IMR-90 (cell line): ENCODE measurements at regions not wholly inside any gene's neighbourhood (a gene's known extent, or its start where the extent isn't known, plus 50 kb on each side); places are given as distances from the start of the nearest gene placed in this dataset.

Source experiments
- ATAC-seq: fragments of 200-7000 bp; cut with Tn5 transposase; 2 replicates; pipeline ENCODE4 v1.9.1; 2020; ENCODE audit warnings: low read depth, mild to moderate bottlenecking, moderate library complexity
- BruUV-seq: library from RNA; stranded (reverse); fragments of 400-500 nt; replicated peaks from 2 replicates; lab custom pipeline; 2021; lab: Mats Ljungman, UMichigan
- CTCF ChIA-PET: fragments of 300-600 bp; formaldehyde crosslinking; extraction: SDS; loops from one replicate; lab custom pipeline; 2021; ENCODE audit warnings: antibody characterized with exemption; lab: Yijun Ruan, JAX
- POLR2A ChIA-PET: fragments of 300-600 bp; sonication (Branson Sonifier 250); formaldehyde crosslinking; loops from one replicate; lab custom pipeline; 2022; ENCODE audit warnings: antibody characterized with exemption; ENCODE audit not compliant: unreplicated experiment; lab: Charles Lee
- DNase-seq: peaks from one replicate; pipeline ENCODE4 v3.0.0; 2013
- H2AFZ ChIP-seq: replicated peaks from 2 replicates; pipeline ENCODE3; 2013; ENCODE audit warnings: low read length, mild to moderate bottlenecking; ENCODE audit not compliant: poor library complexity
- H2AK5ac ChIP-seq: 2 replicates; pipeline ENCODE4 v1.6.1; 2013; ENCODE audit warnings: low read depth, low read length, inconsistent platforms
- H2AK9ac ChIP-seq: replicated peaks from 2 replicates; pipeline ENCODE3; 2013; ENCODE audit warnings: mild to moderate bottlenecking, low read depth, low read length, moderate library complexity; ENCODE audit not compliant: poor library complexity
- H2BK120ac ChIP-seq: 2 replicates; pipeline ENCODE4 v1.6.1; 2013; ENCODE audit warnings: low read depth, low read length, inconsistent platforms
- H2BK15ac ChIP-seq: 3 replicates; pipeline ENCODE4 v1.6.1; 2013; ENCODE audit warnings: low read depth, low read length, inconsistent platforms
- H2BK20ac ChIP-seq: 2 replicates; pipeline ENCODE4 v1.6.1; 2013; ENCODE audit warnings: low read depth, mild to moderate bottlenecking, inconsistent platforms, low read length, moderate library complexity
- H2BK5ac ChIP-seq: 2 replicates; pipeline ENCODE4 v1.6.1; 2013; ENCODE audit warnings: mild to moderate bottlenecking, low read depth, low read length, inconsistent platforms; ENCODE audit not compliant: poor library complexity, severe bottlenecking
- H3K14ac ChIP-seq: replicated peaks from 2 replicates; pipeline ENCODE4 v1.6.1; 2013; ENCODE audit warnings: low read depth, low read length, inconsistent platforms
- H3K18ac ChIP-seq: 2 replicates; pipeline ENCODE4 v1.6.1; 2013; ENCODE audit warnings: low read depth, low read length, control low read depth
- H3K23ac ChIP-seq: 2 replicates; pipeline ENCODE4 v1.6.1; 2013; ENCODE audit warnings: low read depth, low read length, inconsistent platforms
- H3K27ac ChIP-seq: 2 replicates; pipeline ENCODE4 v1.5.1; 2013; ENCODE audit warnings: mild to moderate bottlenecking, control low read depth, low read length; ENCODE audit not compliant: insufficient read depth
- H3K27me3 ChIP-seq: 2 replicates; pipeline ENCODE4 v1.6.1; 2013; ENCODE audit warnings: low read length; ENCODE audit not compliant: control insufficient read depth, insufficient read depth
- H3K36me3 ChIP-seq: 2 replicates; pipeline ENCODE4 v1.6.1; 2013; ENCODE audit warnings: low read length, mixed read lengths; ENCODE audit not compliant: control insufficient read depth, insufficient read depth
- H3K4ac ChIP-seq: 2 replicates; pipeline ENCODE4 v1.6.1; 2013; ENCODE audit warnings: low read depth, low read length, inconsistent platforms
- H3K4me1 ChIP-seq: 2 replicates; pipeline ENCODE4 v1.6.1; 2013; ENCODE audit warnings: low read length, mixed read lengths; ENCODE audit not compliant: control insufficient read depth, insufficient read depth
- H3K4me2 ChIP-seq: 2 replicates; pipeline ENCODE4 v1.6.1; 2013; ENCODE audit warnings: low read depth, mild to moderate bottlenecking, control low read depth, low read length, moderate library complexity
- H3K4me3 ChIP-seq: 2 replicates; pipeline ENCODE4 v1.5.1; 2013; ENCODE audit warnings: low read depth, mild to moderate bottlenecking, control low read depth, low read length, moderate library complexity; ENCODE audit not compliant: insufficient read depth
- H3K56ac ChIP-seq: 2 replicates; pipeline ENCODE4 v1.6.1; 2013; ENCODE audit warnings: low read length, inconsistent platforms; ENCODE audit not compliant: insufficient read depth; ENCODE audit errors: extremely low read depth
- H3K79me1 ChIP-seq, 2 experiments: 2 replicates each; pipeline ENCODE4 v1.6.1; 2013; ENCODE audit warnings: low read length in 2 of 2, inconsistent platforms in 1 of 2, low read depth in 1 of 2
- H3K9ac ChIP-seq: 2 replicates; pipeline ENCODE4 v1.6.1; 2013; ENCODE audit warnings: low read depth, low read length, control low read depth
- H3K9me1 ChIP-seq: 2 replicates; pipeline ENCODE4 v1.6.1; 2013; ENCODE audit warnings: low read length, inconsistent platforms; ENCODE audit not compliant: insufficient read depth
- H3K9me3 ChIP-seq: 2 replicates; pipeline ENCODE4 v1.6.1; 2013; ENCODE audit warnings: low read length; ENCODE audit not compliant: control insufficient read depth, insufficient read depth
- H4K20me1 ChIP-seq: 2 replicates; pipeline ENCODE4 v1.6.1; 2013; ENCODE audit warnings: low read length, inconsistent platforms; ENCODE audit not compliant: insufficient read depth
- H4K5ac ChIP-seq: 2 replicates; pipeline ENCODE4 v1.6.1; 2013; ENCODE audit warnings: mild to moderate bottlenecking, low read depth, low read length, control low read depth
- H4K8ac ChIP-seq, 2 experiments: 2 replicates each; pipeline ENCODE4 v1.6.1; 2013; ENCODE audit warnings: low read depth in 2 of 2, low read length in 2 of 2, control low read depth in 1 of 2, inconsistent platforms in 1 of 2
- H4K91ac ChIP-seq: 2 replicates; pipeline ENCODE4 v1.6.1; 2013; ENCODE audit warnings: low read depth, low read length, inconsistent platforms; ENCODE audit not compliant: insufficient read depth
- BHLHE40 ChIP-seq: fragments of 150-350 bp; IDR thresholded peaks from 2 replicates; pipeline ENCODE4 v1.6.1; 2016; ENCODE audit warnings: mild to moderate bottlenecking, low read depth, low read length
- CEBPB ChIP-seq: IDR thresholded peaks from 2 replicates; pipeline ENCODE4 v1.6.1; 2012; ENCODE audit warnings: low read depth, low read length, improper control_type of control experiment
- CHD1 ChIP-seq: IDR thresholded peaks from 2 replicates; pipeline ENCODE4 v1.6.1; 2012; ENCODE audit warnings: low read depth, low read length, improper control_type of control experiment
- ELK1 ChIP-seq: fragments of 150-350 bp; IDR thresholded peaks from 2 replicates; pipeline ENCODE4 v1.6.1; 2016; ENCODE audit warnings: low read depth, mild to moderate bottlenecking, low read length, moderate library complexity, borderline replicate concordance
- FOS ChIP-seq: fragments of 150-350 bp; IDR thresholded peaks from 2 replicates; pipeline ENCODE4 v1.6.1; 2016; ENCODE audit warnings: low read depth, low read length
- MAFK ChIP-seq: IDR thresholded peaks from 2 replicates; pipeline ENCODE4 v1.6.1; 2012; ENCODE audit warnings: low read depth, low read length, improper control_type of control experiment
- MAZ ChIP-seq: IDR thresholded peaks from 2 replicates; pipeline ENCODE4 v1.6.1; 2012; ENCODE audit warnings: low read depth, mild to moderate bottlenecking, low read length, improper control_type of control experiment, moderate library complexity, borderline replicate concordance
- MXI1 ChIP-seq: IDR thresholded peaks from 2 replicates; pipeline ENCODE4 v1.6.1; 2012; ENCODE audit warnings: low read depth, mild to moderate bottlenecking, low read length, moderate library complexity, borderline replicate concordance
- NFE2L2 ChIP-seq: fragments of 150-350 bp; IDR thresholded peaks from 2 replicates; pipeline ENCODE4 v1.6.1; 2016; ENCODE audit warnings: low read depth, mild to moderate bottlenecking, low read length
- POLR2A ChIP-seq: IDR thresholded peaks from 2 replicates; pipeline ENCODE4 v1.6.1; 2012; ENCODE audit warnings: mild to moderate bottlenecking, low read depth, low read length
- RAD21 ChIP-seq: IDR thresholded peaks from 2 replicates; pipeline ENCODE4 v1.6.1; 2012; ENCODE audit warnings: low read length, improper control_type of control experiment
- RCOR1 ChIP-seq: IDR thresholded peaks from 2 replicates; pipeline ENCODE4 v1.6.1; 2012; ENCODE audit warnings: mild to moderate bottlenecking, low read length, improper control_type of control experiment; ENCODE audit not compliant: insufficient replicate concordance
- RFX5 ChIP-seq: IDR thresholded peaks from 2 replicates; pipeline ENCODE4 v1.8.0; 2012; ENCODE audit warnings: low read depth, mild to moderate bottlenecking, low read length, moderate library complexity
- SMC3 ChIP-seq: fragments of 150-350 bp; IDR thresholded peaks from 2 replicates; pipeline ENCODE4 v1.6.1; 2016; ENCODE audit warnings: low read depth, mild to moderate bottlenecking, antibody characterized with exemption, low read length, moderate library complexity
- USF2 ChIP-seq: fragments of 150-350 bp; IDR thresholded peaks from 2 replicates; pipeline ENCODE4 v1.6.1; 2017; ENCODE audit warnings: mild to moderate bottlenecking, antibody characterized with exemption, low read length, low read depth
- WGBS, 2 experiments: methylation state at CpG; one replicate each; pipeline versions ENCODE4 v1.1.5 to v1.1.7; 2013; ENCODE audit warnings: missing lambda C conversion rate in 2 of 2; ENCODE audit not compliant: insufficient read length in 1 of 2; ENCODE audit errors: extremely low coverage in 2 of 2; 5-methylcytosine and 5-hydroxymethylcytosine counted together
- dilution Hi-C: fragments of 300-500 bp; cut with HindIII; formaldehyde crosslinking; loops from one replicate; pipeline ENCODE4 v1.14.3; 2018; ENCODE audit warnings: low sequenced_read_pairs; ENCODE audit not compliant: unreplicated experiment
- in situ Hi-C: fragments of 300-500 bp; cut with MboI; formaldehyde crosslinking; loops from 3 replicates; pipeline ENCODE4 v1.14.3; 2019; ENCODE audit warnings: low sequenced_read_pairs, inconsistent platforms, mixed read lengths
- intact Hi-C: fragments of 100-400 bp; cut with micrococcal nuclease; formaldehyde crosslinking; loops from 2 replicates; pipeline ENCODE4 v1.10.0; 2022

GRCh38 chr7:80380957-80381356 is 130.9 kb downstream of the GNAT3 start:
- Histone ChIP-seq H3K27ac (no peak overlapping the region), H3K27me3 (no peaks in the 10 kb centered on the region), H2BK15ac (no peak overlapping the region), H4K8ac (no peak overlapping the region), H2BK5ac (no peak overlapping the region), H3K4me3 (no peak overlapping the region), H3K36me3 (no peaks in the 10 kb centered on the region), H3K18ac (no peak overlapping the region), H4K5ac (no peak overlapping the region), H3K9ac (no peak overlapping the region), H3K9me1 (no peaks in the 10 kb centered on the region), H2AK9ac (no peak overlapping the region), H4K20me1 (no peaks in the 10 kb centered on the region), H4K91ac (no peak overlapping the region), H2BK20ac (no peak overlapping the region), H2AK5ac (no peak overlapping the region), H3K9me3 (no peaks in the 10 kb centered on the region), H3K4me2 (no peak overlapping the region), H2BK120ac (no peak overlapping the region), H2AFZ (no peak overlapping the region), H3K4me1 (peaks cover 1% of the 10 kb centered on the region; the same call in 1 of the 2 replicates), H3K4ac (no peak overlapping the region), H3K14ac (no peak overlapping the region), H3K56ac (no peak overlapping the region), H3K23ac (no peak overlapping the region), H3K79me1 (no peaks in the 10 kb centered on the region)
- no peak for ATAC-seq
- ChIA-PET CTCF (interaction anchor here (0.8 kb wide), 1 partner anchor 11 kb away, joined by 3 read pairs; no protein-coding TSS in a partner anchor), POLR2A (no interaction called here)
- no TSS peak for BruUV-seq
- dilution Hi-C loops (no loop called here), in situ Hi-C loops (no loop called here), intact Hi-C loops (no loop called here)
- TF ChIP-seq SMC3, result no peak
- TF ChIP-seq BHLHE40, result no peak
- TF ChIP-seq ELK1, result no peak
- no peak for TF ChIP-seq RCOR1
- TF ChIP-seq RAD21, result no peak
- no peak for TF ChIP-seq CHD1
- TF ChIP-seq RFX5, result no peak
- TF ChIP-seq MAFK, result no peak
- no peak for TF ChIP-seq POLR2A
- no peak for TF ChIP-seq MXI1
- no peak for TF ChIP-seq CEBPB
- no peak for TF ChIP-seq FOS
- no peak for TF ChIP-seq MAZ
- TF ChIP-seq NFE2L2, result no peak
- TF ChIP-seq USF2, result no peak
- no peak for DNase-seq
- WGBS, 2 experiments, result no CpG with 5 or more reads among the region's 1 CpG
